Karpas-422 (cell line): ENCODE measurements at regions not wholly inside any gene's neighbourhood (a gene's known extent, or its start where the extent isn't known, plus 50 kb on each side); places are given as distances from the start of the nearest gene placed in this dataset.
"Not testable (repeated sequence)": the region's sequence is repeated elsewhere in the genome, so short reads cannot be mapped to it uniquely, and the experiment has no call there.

Experiments
- DNase-seq: peaks from one replicate; pipeline ENCODE4 v3.0.0-alpha.2; 2015
- H2AFZ ChIP-seq: fragments of 200-600 bp; sonication (generic); 2 replicates; pipeline ENCODE4 v1.6.1; 2014; ENCODE audit warnings: antibody characterized with exemption, low read length, mixed read lengths
- H3K27ac ChIP-seq: fragments of 200-600 bp; sonication (generic); 2 replicates; pipeline ENCODE4 v1.5.1; 2014; ENCODE audit warnings: mild to moderate bottlenecking, low read length, moderate library complexity
- H3K27me3 ChIP-seq: fragments of 200-600 bp; sonication (generic); 2 replicates; pipeline ENCODE4 v1.6.1; 2014; ENCODE audit warnings: low read length, mixed read lengths
- H3K36me3 ChIP-seq: fragments of 200-600 bp; sonication (generic); 2 replicates; pipeline ENCODE4 v1.6.1; 2014; ENCODE audit warnings: low read length, mixed read lengths; ENCODE audit not compliant: insufficient read depth
- H3K4me1 ChIP-seq: fragments of 200-600 bp; sonication (generic); 2 replicates; pipeline ENCODE4 v1.6.1; 2014; ENCODE audit warnings: mild to moderate bottlenecking, low read length, mixed read lengths
- H3K4me2 ChIP-seq: fragments of 200-600 bp; sonication (generic); 2 replicates; pipeline ENCODE4 v1.6.1; 2014; ENCODE audit warnings: low read length, low read depth, mild to moderate bottlenecking; ENCODE audit not compliant: poor library complexity, severe bottlenecking
- H3K4me3 ChIP-seq: fragments of 200-600 bp; sonication (generic); 2 replicates; pipeline ENCODE4 v1.5.1; 2014; ENCODE audit warnings: mild to moderate bottlenecking, antibody characterized with exemption, low read length, mixed read lengths
- H3K79me2 ChIP-seq: fragments of 200-600 bp; sonication (generic); 2 replicates; pipeline ENCODE4 v1.6.1; 2014; ENCODE audit warnings: mild to moderate bottlenecking, low read length, mixed read lengths
- H3K9ac ChIP-seq: fragments of 200-600 bp; sonication (generic); 2 replicates; pipeline ENCODE4 v1.6.0; 2014; ENCODE audit warnings: low read length
- H3K9me2 ChIP-seq: fragments of 200-600 bp; sonication (generic), shearing (Covaris generic); replicated peaks from 2 replicates; pipeline ENCODE4 v1.6.0; 2014; ENCODE audit warnings: mild to moderate bottlenecking, low read length, moderate library complexity; ENCODE audit not compliant: insufficient read depth
- H3K9me3 ChIP-seq: fragments of 300-700, 200-600 bp; sonication (generic); 2 replicates; pipeline ENCODE4 v1.6.1; 2014; ENCODE audit warnings: low read length, mixed read lengths
- H4K20me1 ChIP-seq: fragments of 200-600 bp; sonication (generic); 2 replicates; pipeline ENCODE4 v1.6.1; 2014; ENCODE audit warnings: mild to moderate bottlenecking, antibody characterized with exemption, low read length, low read depth; ENCODE audit not compliant: insufficient read depth

GRCh38 chr2:40016151-40016885, 237.3 kb upstream of the THUMPD2 start:
- Histone ChIP-seq H3K4me2 (no peak overlapping the region), H3K4me1 (no peaks in the 10 kb centered on the region), H3K9me2 (no peaks in the 10 kb centered on the region; the same call in 1 of the 2 replicates), H3K27ac (no peak overlapping the region), H4K20me1 (no peaks in the 10 kb centered on the region), H3K4me3 (no peak overlapping the region), H3K36me3 (no peaks in the 10 kb centered on the region), H2AFZ (no peak overlapping the region), H3K9me3 (no peaks in the 10 kb centered on the region), H3K27me3 (no peaks in the 10 kb centered on the region), H3K79me2 (no peaks in the 10 kb centered on the region), H3K9ac (no peak overlapping the region)
- no peak for DNase-seq

GRCh38 chr2:40013962-40014361, 234.9 kb upstream of the THUMPD2 start:
- H3K27ac ChIP-seq, H3K4me1 ChIP-seq, H3K4me2 ChIP-seq, H3K9me3 ChIP-seq, H3K9me2 ChIP-seq, H3K79me2 ChIP-seq, H4K20me1 ChIP-seq, H2AFZ ChIP-seq, H3K36me3 ChIP-seq, H3K27me3 ChIP-seq, H3K4me3 ChIP-seq, H3K9ac ChIP-seq, DNase-seq: not testable (repeated sequence)

GRCh38 chr2:40004336-40004735, 225.3 kb upstream of the THUMPD2 start:
- Histone ChIP-seq H3K79me2 (no peaks in the 10 kb centered on the region), H3K27ac (no peak overlapping the region), H4K20me1 (no peaks in the 10 kb centered on the region), H3K9ac (no peak overlapping the region), H3K9me2 (no peaks in the 10 kb centered on the region), H3K4me3 (no peak overlapping the region), H3K36me3 (no peaks in the 10 kb centered on the region), H3K27me3 (no peaks in the 10 kb centered on the region), H3K4me2 (no peak overlapping the region), H3K4me1 (no peaks in the 10 kb centered on the region), H3K9me3 (no peaks in the 10 kb centered on the region), H2AFZ (no peak overlapping the region)
- DNase-seq = no peak

- no peaks in the 10 kb centered on the region for H3K4me1 ChIP-seq
- H3K27me3 ChIP-seq = no peaks in the 10 kb centered on the region
- H3K4me3 ChIP-seq = no peak overlapping the region
- H3K4me2 ChIP-seq = no peak overlapping the region
- H3K9me3 ChIP-seq = no peaks in the 10 kb centered on the region
- H3K9me2 ChIP-seq = no peaks in the 10 kb centered on the region
- H3K27ac ChIP-seq = no peak overlapping the region
- H3K9ac ChIP-seq = no peak overlapping the region
- H2AFZ ChIP-seq = no peak overlapping the region
- no peaks in the 10 kb centered on the region for H3K79me2 ChIP-seq
- no peaks in the 10 kb centered on the region for H4K20me1 ChIP-seq
- no peaks in the 10 kb centered on the region for H3K36me3 ChIP-seq
- no peak for DNase-seq
These were observed 223.3 kb upstream of the THUMPD2 start for GRCh38 chr2:40002339-40002738.

GRCh38 chr2:39999864-40000263, 220.8 kb upstream of the THUMPD2 start:
- no peaks in the 10 kb centered on the region for H3K79me2 ChIP-seq
- DNase-seq = no peak
- H3K4me2 ChIP-seq = no peak overlapping the region
- no peaks in the 10 kb centered on the region for H3K9me2 ChIP-seq
- no peak overlapping the region for H3K27ac ChIP-seq
- H3K9me3 ChIP-seq = no peaks in the 10 kb centered on the region
- H3K36me3 ChIP-seq = no peaks in the 10 kb centered on the region
- H2AFZ ChIP-seq = no peak overlapping the region
- no peaks in the 10 kb centered on the region for H3K4me1 ChIP-seq
- no peak overlapping the region for H3K9ac ChIP-seq
- no peaks in the 10 kb centered on the region for H4K20me1 ChIP-seq
- H3K4me3 ChIP-seq = no peak overlapping the region
- H3K27me3 ChIP-seq = no peaks in the 10 kb centered on the region

GRCh38 chr2:39998617-39999016, 219.6 kb upstream of the THUMPD2 start:
- H3K4me1 ChIP-seq = no peaks in the 10 kb centered on the region
- H3K9me3 ChIP-seq = no peaks in the 10 kb centered on the region
- H3K27me3 ChIP-seq = no peaks in the 10 kb centered on the region
- no peak overlapping the region for H3K27ac ChIP-seq
- H3K9ac ChIP-seq = no peak overlapping the region
- H3K79me2 ChIP-seq = no peaks in the 10 kb centered on the region
- no peak overlapping the region for H2AFZ ChIP-seq
- no peaks in the 10 kb centered on the region for H3K9me2 ChIP-seq
- no peaks in the 10 kb centered on the region for H4K20me1 ChIP-seq
- H3K4me2 ChIP-seq = no peak overlapping the region
- no peak overlapping the region for H3K4me3 ChIP-seq
- no peaks in the 10 kb centered on the region for H3K36me3 ChIP-seq
- DNase-seq = no peak

- H2AFZ ChIP-seq = no peak overlapping the region
- no peaks in the 10 kb centered on the region for H3K4me1 ChIP-seq
- no peaks in the 10 kb centered on the region for H3K27me3 ChIP-seq
- no peak overlapping the region for H3K4me2 ChIP-seq
- H3K9me2 ChIP-seq = no peaks in the 10 kb centered on the region
- H3K9me3 ChIP-seq = no peaks in the 10 kb centered on the region
- no peaks in the 10 kb centered on the region for H3K79me2 ChIP-seq
- DNase-seq = no peak
- no peaks in the 10 kb centered on the region for H3K36me3 ChIP-seq
- H4K20me1 ChIP-seq = no peaks in the 10 kb centered on the region
- no peak overlapping the region for H3K9ac ChIP-seq
- no peak overlapping the region for H3K4me3 ChIP-seq
- H3K27ac ChIP-seq = no peak overlapping the region
These were observed 217.6 kb upstream of the THUMPD2 start for GRCh38 chr2:39996653-39997080.

- H3K9me3 ChIP-seq = no peaks in the 10 kb centered on the region
- no peak overlapping the region for H2AFZ ChIP-seq
- DNase-seq = no peak
- no peak overlapping the region for H3K4me3 ChIP-seq
- no peaks in the 10 kb centered on the region for H3K27me3 ChIP-seq
- no peak overlapping the region for H3K4me2 ChIP-seq
- no peaks in the 10 kb centered on the region for H3K79me2 ChIP-seq
- H3K36me3 ChIP-seq = no peaks in the 10 kb centered on the region
- H4K20me1 ChIP-seq = no peaks in the 10 kb centered on the region
- no peaks in the 10 kb centered on the region for H3K4me1 ChIP-seq
- H3K27ac ChIP-seq = no peak overlapping the region
- H3K9me2 ChIP-seq = no peaks in the 10 kb centered on the region
- no peak overlapping the region for H3K9ac ChIP-seq
These were observed 216.1 kb upstream of the THUMPD2 start for GRCh38 chr2:39995005-39995737.
